RWPE1 (cell line): ENCODE measurements at regions not wholly inside any gene's neighbourhood (a gene's known extent, or its start where the extent isn't known, plus 50 kb on each side); places are given as distances from the start of the nearest gene placed in this dataset.

Source experiments
- CTCF ChIA-PET: fragments of 350-600 bp; sonication (Branson Sonifier 250); formaldehyde crosslinking; extraction: SDS; loops from one replicate; lab custom pipeline; 2021; lab: Yijun Ruan, JAX
- POLR2A ChIA-PET: fragments of 400-600 bp; formaldehyde crosslinking; extraction: SDS; loops from one replicate; lab custom pipeline; 2020; ENCODE audit warnings: antibody characterized with exemption; ENCODE audit not compliant: low non-redundant PET; lab: Yijun Ruan, JAX
- DNase-seq: peaks from one replicate; pipeline ENCODE4 v3.0.0; 2012; ENCODE audit warnings: low spot score
- H3K27ac ChIP-seq: fragments of 450-650 bp; 2 replicates; pipeline ENCODE4 v1.5.1; 2017
- CTCF ChIP-seq: fragments of 450-650 bp; conservative IDR thresholded peaks from 2 replicates; pipeline ENCODE4 v1.5.1; 2017; ENCODE audit warnings: low read depth, mild to moderate bottlenecking

- no peak overlapping the region for H3K27ac ChIP-seq
- POLR2A ChIA-PET = no interaction called here
Measured at GRCh38 chr13:23986619-23987018, 89.3 kb upstream of the C1QTNF9B start.

GRCh38 chr13:23987331-23987894, 90.1 kb upstream of the C1QTNF9B start:
- ChIA-PET POLR2A (no interaction called here), CTCF (interaction anchor here (0.7 kb wide), 1 partner anchor 479 kb away, joined by 3 read pairs; no protein-coding TSS in a partner anchor)
- DNase-seq = no peak
- no peak for TF ChIP-seq CTCF
- H3K27ac ChIP-seq = no peak overlapping the region

More at GRCh38 chr13:23986619-23987018, 89.3 kb upstream of the C1QTNF9B start:
- no peak for DNase-seq
- CTCF ChIA-PET = no interaction called here
- no peak for TF ChIP-seq CTCF

GRCh38 chr13:23988546-23989122, 91.3 kb upstream of the C1QTNF9B start:
- DNase-seq = no peak
- ChIA-PET POLR2A (no interaction called here), CTCF (no interaction called here)
- no peak overlapping the region for H3K27ac ChIP-seq
- TF ChIP-seq CTCF = no peak

GRCh38 chr13:23990455-23990854, 93.2 kb upstream of the C1QTNF9B start:
- no peak overlapping the region for H3K27ac ChIP-seq
- TF ChIP-seq CTCF = no peak
- CTCF ChIA-PET = no interaction called here
- POLR2A ChIA-PET = no interaction called here
- DNase-seq = no peak

GRCh38 chr13:23991119-23991518, 93.8 kb upstream of the C1QTNF9B start:
- POLR2A ChIA-PET = no interaction called here
- H3K27ac ChIP-seq = no peak overlapping the region
- DNase-seq = no peak
- CTCF ChIA-PET = no interaction called here
- no peak for TF ChIP-seq CTCF

- POLR2A ChIA-PET = no interaction called here
Measured at GRCh38 chr13:23992781-23993679, 95.7 kb upstream of the C1QTNF9B start.

More at GRCh38 chr13:23992781-23993679, 95.7 kb upstream of the C1QTNF9B start:
- no peak for DNase-seq
- TF ChIP-seq CTCF = no peak
- CTCF ChIA-PET = interaction anchor here (0.7 to 1.0 kb wide), 2 partner anchors 236 to 579 kb away, joined by 4 to 6 read pairs; no protein-coding TSS in a partner anchor
- no peak overlapping the region for H3K27ac ChIP-seq
